GM18526 (cell line): ENCODE measurements at regions not wholly inside any gene's neighbourhood (a gene's known extent, or its start where the extent isn't known, plus 50 kb on each side); places are given as distances from the start of the nearest gene placed in this dataset.

Experiments
- POLR2A ChIP-seq: IDR thresholded peaks from 3 replicates; pipeline ENCODE4 v1.6.1; 2011; ENCODE audit not compliant: insufficient read length; ENCODE audit errors: extremely low read depth

GRCh38 chr3:193862843-193863242 is 269.8 kb downstream of the OPA1 start:
- TF ChIP-seq POLR2A: no peak

GRCh38 chr3:193863657-193864357 is 270.8 kb downstream of the OPA1 start:
- no peak for TF ChIP-seq POLR2A

GRCh38 chr3:193865339-193865738 is 270.6 kb upstream of the HES1 start:
- no peak for TF ChIP-seq POLR2A

- TF ChIP-seq POLR2A: no peak
These were observed 270.0 kb upstream of the HES1 start for GRCh38 chr3:193865896-193866480.

- TF ChIP-seq POLR2A: no peak
These were observed 267.4 kb upstream of the HES1 start for GRCh38 chr3:193868590-193868989.

- no peak for TF ChIP-seq POLR2A
These were observed 266.4 kb upstream of the HES1 start for GRCh38 chr3:193869221-193870201.

GRCh38 chr3:193870376-193871219 is 265.4 kb upstream of the HES1 start:
- TF ChIP-seq POLR2A: no peak

GRCh38 chr3:193871220-193871485 is 264.8 kb upstream of the HES1 start:
- no peak for TF ChIP-seq POLR2A

GRCh38 chr3:193872265-193872753 is 263.6 kb upstream of the HES1 start:
- no peak for TF ChIP-seq POLR2A

- no peak for TF ChIP-seq POLR2A
These were observed 262.3 kb upstream of the HES1 start for GRCh38 chr3:193873426-193874201.

- TF ChIP-seq POLR2A: no peak
These were observed 261.4 kb upstream of the HES1 start for GRCh38 chr3:193874512-193874911.

- TF ChIP-seq POLR2A: no peak
These were observed 260.9 kb upstream of the HES1 start for GRCh38 chr3:193874997-193875593.

GRCh38 chr3:193875601-193876321 is 260.2 kb upstream of the HES1 start:
- no peak for TF ChIP-seq POLR2A
